MCF 10A (cell line): ENCODE measurements at regions not wholly inside any gene's neighbourhood (a gene's known extent, or its start where the extent isn't known, plus 50 kb on each side); places are given as distances from the start of the nearest gene placed in this dataset.

Source experiments
- BruUV-seq: library from RNA; stranded (reverse); fragments of 400-500 nt; replicated peaks from 2 replicates; lab custom pipeline; 2021; lab: Mats Ljungman, UMichigan
- CTCF ChIA-PET: fragments of 300-600 bp; sonication (Branson Sonifier 250); formaldehyde crosslinking; extraction: SDS; loops from one replicate; lab custom pipeline; 2021; ENCODE audit warnings: antibody characterized with exemption, inconsistent platforms; lab: Yijun Ruan, JAX
- POLR2A ChIA-PET: fragments of 300-600, 350-650 bp; sonication (Branson Sonifier 250); formaldehyde crosslinking; extraction: SDS; loops from one replicate; lab custom pipeline; 2020; ENCODE audit warnings: antibody characterized with exemption, inconsistent platforms; lab: Yijun Ruan, JAX
- DNase-seq: peaks from one replicate; pipeline ENCODE4 v3.0.0-alpha.2; 2018; ENCODE audit not compliant: unreplicated experiment
- H3K27ac Mint-ChIP-seq: one replicate; pipeline ENCODE4 v1.8.0; 2022; ENCODE audit warnings: mild to moderate bottlenecking, low read depth, mixed read lengths; ENCODE audit not compliant: unreplicated experiment
- H3K27me3 Mint-ChIP-seq: one replicate; pipeline ENCODE4 v1.8.0; 2022; ENCODE audit warnings: mixed read lengths; ENCODE audit not compliant: insufficient read depth, unreplicated experiment
- H3K36me3 Mint-ChIP-seq: one replicate; pipeline ENCODE4 v1.8.0; 2022; ENCODE audit warnings: mild to moderate bottlenecking, moderate library complexity, mixed read lengths; ENCODE audit not compliant: insufficient read depth, unreplicated experiment
- H3K4me1 Mint-ChIP-seq: one replicate; pipeline ENCODE4 v1.8.0; 2022; ENCODE audit warnings: mixed read lengths; ENCODE audit not compliant: insufficient read depth, unreplicated experiment
- H3K4me3 Mint-ChIP-seq: one replicate; pipeline ENCODE4 v1.8.0; 2022; ENCODE audit warnings: mild to moderate bottlenecking, moderate library complexity, mixed read lengths; ENCODE audit not compliant: unreplicated experiment
- H3K9me3 Mint-ChIP-seq: one replicate; pipeline ENCODE4 v1.8.0; 2022; ENCODE audit warnings: mixed read lengths; ENCODE audit not compliant: unreplicated experiment
- intact Hi-C: fragments of 100-400 bp; cut with micrococcal nuclease; formaldehyde crosslinking; loops from 2 replicates; pipeline ENCODE4 v1.14.1; 2022
- TF ChIP-seq, protein P1 (sequence below): fragments of 200-600 bp; IDR thresholded peaks from one replicate; pipeline ENCODE4 v1.8.0; 2022; ENCODE audit warnings: antibody characterized with exemption, mild to moderate bottlenecking; ENCODE audit not compliant: unreplicated experiment

DNA sequence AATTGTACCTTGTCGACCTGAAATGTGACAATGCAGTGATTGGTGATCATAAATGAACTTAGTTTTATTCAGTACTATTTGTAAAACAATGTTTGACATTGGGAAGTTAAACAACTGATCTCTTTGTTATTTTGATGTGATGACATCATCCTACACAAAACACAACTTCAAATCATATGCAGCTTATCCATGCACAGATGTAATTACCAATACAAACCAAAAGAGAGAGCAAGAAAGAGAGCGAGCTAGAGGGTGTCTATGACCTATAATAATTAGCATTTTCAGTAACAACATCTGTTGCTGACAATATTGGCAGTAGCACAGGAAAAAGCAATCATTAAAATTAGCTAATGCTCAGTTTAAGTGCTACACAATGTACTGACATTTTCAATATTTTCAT lies 320.9 kb downstream of the UTRN start:
- BruUV-seq = no TSS peak
- ChIA-PET POLR2A (no interaction called here), CTCF (no interaction called here)
- DNase-seq = no peak
- intact Hi-C loops = no loop called here
- peaks cover 5% of the 10 kb centered on the region for H3K9me3 Mint-ChIP-seq
- H3K4me1 Mint-ChIP-seq = no peaks in the 10 kb centered on the region
- no peaks in the 10 kb centered on the region for H3K27me3 Mint-ChIP-seq
- TF ChIP-seq, protein P1, sequence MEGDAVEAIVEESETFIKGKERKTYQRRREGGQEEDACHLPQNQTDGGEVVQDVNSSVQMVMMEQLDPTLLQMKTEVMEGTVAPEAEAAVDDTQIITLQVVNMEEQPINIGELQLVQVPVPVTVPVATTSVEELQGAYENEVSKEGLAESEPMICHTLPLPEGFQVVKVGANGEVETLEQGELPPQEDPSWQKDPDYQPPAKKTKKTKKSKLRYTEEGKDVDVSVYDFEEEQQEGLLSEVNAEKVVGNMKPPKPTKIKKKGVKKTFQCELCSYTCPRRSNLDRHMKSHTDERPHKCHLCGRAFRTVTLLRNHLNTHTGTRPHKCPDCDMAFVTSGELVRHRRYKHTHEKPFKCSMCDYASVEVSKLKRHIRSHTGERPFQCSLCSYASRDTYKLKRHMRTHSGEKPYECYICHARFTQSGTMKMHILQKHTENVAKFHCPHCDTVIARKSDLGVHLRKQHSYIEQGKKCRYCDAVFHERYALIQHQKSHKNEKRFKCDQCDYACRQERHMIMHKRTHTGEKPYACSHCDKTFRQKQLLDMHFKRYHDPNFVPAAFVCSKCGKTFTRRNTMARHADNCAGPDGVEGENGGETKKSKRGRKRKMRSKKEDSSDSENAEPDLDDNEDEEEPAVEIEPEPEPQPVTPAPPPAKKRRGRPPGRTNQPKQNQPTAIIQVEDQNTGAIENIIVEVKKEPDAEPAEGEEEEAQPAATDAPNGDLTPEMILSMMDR = no peak
- no peak overlapping the region for H3K4me3 Mint-ChIP-seq
- no peak overlapping the region for H3K27ac Mint-ChIP-seq
- peaks cover 7% of the 10 kb centered on the region for H3K36me3 Mint-ChIP-seq

- POLR2A ChIA-PET = no interaction called here
- no peak for DNase-seq
- Mint-ChIP-seq H3K27me3 (no peaks in the 10 kb centered on the region), H3K27ac (no peak overlapping the region), H3K4me1 (no peaks in the 10 kb centered on the region), H3K36me3 (no peaks in the 10 kb centered on the region), H3K4me3 (no peak overlapping the region), H3K9me3 (no peaks in the 10 kb centered on the region)
- BruUV-seq = no TSS peak
- CTCF ChIA-PET = no interaction called here
- TF ChIP-seq, protein P1 = no peak
- intact Hi-C loops = no loop called here
These were observed 323.0 kb downstream of the UTRN start for GRCh38 chr6:144607998-144608735.

DNA sequence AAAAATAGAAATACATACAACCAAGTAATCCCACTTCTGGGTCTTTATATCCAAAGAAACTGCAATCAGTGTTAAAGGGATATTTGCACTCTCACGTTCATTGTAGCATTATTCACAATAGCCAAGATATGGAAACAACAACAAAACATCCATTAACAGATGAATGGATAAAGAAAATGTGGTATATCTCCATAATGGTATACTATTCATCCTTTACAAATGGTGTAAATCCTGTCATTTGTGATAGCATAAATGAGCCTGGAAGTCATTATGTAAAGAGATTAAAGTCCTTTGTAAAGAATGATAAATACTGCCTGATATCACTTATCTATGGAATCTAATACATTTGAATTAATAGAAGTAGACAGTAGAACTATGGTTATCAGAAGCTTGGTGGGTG lies 327.7 kb downstream of the UTRN start:
- H3K27ac Mint-ChIP-seq = no peak overlapping the region
- intact Hi-C loops = no loop called here
- H3K27me3 Mint-ChIP-seq = no peaks in the 10 kb centered on the region
- DNase-seq = no peak
- ChIA-PET POLR2A (no interaction called here), CTCF (interaction anchor here (0.6 kb wide), 2 partner anchors 36 to 1911 kb away, joined by 3 read pairs; no protein-coding TSS in a partner anchor)
- H3K9me3 Mint-ChIP-seq = no peaks in the 10 kb centered on the region
- BruUV-seq = no TSS peak
- TF ChIP-seq, protein P1 = no peak
- H3K4me3 Mint-ChIP-seq = no peak overlapping the region
- H3K36me3 Mint-ChIP-seq = no peaks in the 10 kb centered on the region
- peaks cover 6% of the 10 kb centered on the region for H3K4me1 Mint-ChIP-seq

DNA sequence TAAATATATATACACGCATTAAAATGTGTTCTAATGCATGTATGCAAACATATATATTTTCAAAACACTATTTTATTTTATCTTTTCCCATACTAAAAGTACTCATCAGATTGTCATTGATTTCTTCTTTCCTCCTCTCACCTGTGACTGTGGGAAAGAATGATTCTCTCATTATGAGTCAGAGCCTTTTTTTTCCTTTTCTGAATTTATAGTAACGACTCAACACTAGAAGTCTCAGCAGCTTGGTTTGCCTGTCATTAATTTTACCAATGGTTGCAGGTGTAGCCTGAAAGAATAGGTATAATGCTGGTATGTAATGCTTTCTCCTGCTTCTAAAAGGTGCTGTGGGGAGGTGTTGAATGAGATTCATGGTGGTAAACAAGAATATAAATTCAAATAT lies 328.7 kb downstream of the UTRN start:
- ChIA-PET POLR2A (no interaction called here), CTCF (no interaction called here)
- no peak overlapping the region for H3K4me3 Mint-ChIP-seq
- H3K36me3 Mint-ChIP-seq = no peaks in the 10 kb centered on the region
- intact Hi-C loops = no loop called here
- no peaks in the 10 kb centered on the region for H3K27me3 Mint-ChIP-seq
- TF ChIP-seq, protein P1 = no peak
- H3K27ac Mint-ChIP-seq = no peak overlapping the region
- no peaks in the 10 kb centered on the region for H3K9me3 Mint-ChIP-seq
- H3K4me1 Mint-ChIP-seq = peaks cover 6% of the 10 kb centered on the region
- BruUV-seq = no TSS peak
- no peak for DNase-seq
